ENCODE measurements at regions not wholly inside any gene's neighbourhood (a gene's known extent, or its start where the extent isn't known, plus 50 kb on each side); places are given as distances from the start of the nearest gene placed in this dataset.

DNA sequence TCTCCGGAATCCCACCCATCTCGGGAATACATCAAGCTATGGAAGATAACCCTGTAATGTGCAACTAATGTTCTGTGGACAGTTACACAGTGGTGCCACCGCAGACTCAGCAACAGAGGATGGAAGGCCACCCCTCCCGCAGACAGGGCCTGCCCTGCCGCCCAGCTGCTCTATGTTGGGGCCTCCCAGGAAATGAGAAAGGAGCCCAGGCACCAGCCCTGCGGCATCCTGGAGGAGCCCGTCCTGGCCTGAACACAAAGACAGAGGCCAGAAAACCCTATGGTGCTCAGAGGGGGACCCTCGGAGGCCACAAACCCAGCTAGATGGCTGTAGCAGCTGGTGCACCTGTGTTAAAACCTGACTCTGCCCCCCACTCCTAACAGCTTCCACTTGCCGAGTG is 216.1 kb upstream of the RPL38 start:
- DNase-seq (ENCODE audit: low read depth), result no peak

DNA sequence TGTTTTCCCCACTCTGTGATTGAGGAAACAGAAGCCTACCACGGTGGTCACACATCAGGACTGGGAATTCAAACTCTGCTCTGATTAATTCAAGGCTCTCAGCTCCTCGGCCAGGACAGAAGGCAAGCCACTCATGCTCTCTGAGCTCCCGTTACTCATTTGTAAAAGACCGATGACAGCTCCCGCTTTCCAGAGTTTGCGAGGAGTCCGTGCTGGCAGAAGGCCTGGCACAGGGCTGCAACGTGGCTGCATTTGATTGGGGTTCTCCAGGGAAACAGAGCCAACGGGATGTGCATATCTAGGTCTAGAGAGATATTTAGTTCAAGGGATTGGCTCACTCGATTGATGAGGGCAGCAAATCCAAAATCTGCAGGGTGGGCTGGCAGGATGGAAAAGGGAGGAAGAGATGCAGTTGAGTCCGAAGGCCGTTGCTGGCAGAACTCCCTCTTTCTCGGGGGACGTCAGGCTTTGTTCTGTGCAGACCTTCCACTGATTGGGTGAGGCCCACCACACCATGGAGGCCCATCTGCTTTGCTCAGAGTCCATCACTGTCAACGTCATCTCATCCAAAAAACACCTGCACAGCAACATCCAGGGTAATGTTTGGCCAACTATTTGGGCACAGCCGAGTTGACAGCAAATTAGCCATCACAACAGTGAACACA is 215.5 kb upstream of the RPL38 start:
- DNase-seq (ENCODE audit: low read depth), result no peak

DNA sequence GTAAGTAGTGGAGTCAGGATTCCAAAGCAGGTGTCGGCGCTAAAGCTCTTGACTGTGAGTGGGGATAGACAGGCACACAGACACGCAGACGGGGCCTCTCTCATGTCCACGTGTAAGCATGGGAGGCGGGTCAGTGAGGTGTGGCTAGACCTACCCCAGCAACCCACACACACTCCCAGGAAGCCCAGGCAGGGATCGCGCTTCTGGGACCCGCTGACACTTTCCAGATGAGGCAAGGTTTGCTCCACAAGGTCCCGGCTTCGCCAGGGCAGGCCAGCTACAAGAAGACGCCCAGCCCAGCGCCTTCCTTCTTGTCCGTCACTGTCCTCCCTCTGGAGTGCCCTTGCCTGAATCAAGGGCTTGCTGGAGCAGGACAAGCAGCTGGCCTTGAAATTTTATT is 213.8 kb upstream of the RPL38 start:
- DNase-seq (ENCODE audit: low read depth), result no peak

GRCh38 chr17:73990290-73990689 is 213.2 kb upstream of the RPL38 start:
- DNase-seq (ENCODE audit: low read depth), result no peak

GRCh38 chr17:73991260-73991659 is 212.2 kb upstream of the RPL38 start:
- no peak for DNase-seq (ENCODE audit: low read depth)

DNA sequence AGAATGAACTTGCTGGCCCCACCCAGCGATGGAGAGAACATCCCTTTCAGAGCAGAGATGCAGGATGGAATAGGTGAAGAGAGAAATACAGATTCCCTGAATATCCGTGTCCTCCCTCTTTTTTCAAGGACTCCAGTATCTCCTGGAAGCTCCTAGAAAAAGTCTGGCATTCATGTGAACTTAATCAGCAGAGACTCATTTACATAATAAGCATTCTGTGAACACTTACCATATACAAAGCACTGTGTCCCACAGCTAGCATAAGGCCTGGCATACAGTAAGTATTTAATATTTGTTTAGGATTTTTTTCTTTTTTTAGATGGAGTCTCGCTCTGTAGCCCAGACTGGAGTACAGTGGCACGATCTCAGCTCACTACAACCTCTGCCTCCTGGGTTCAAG is 208.5 kb upstream of the RPL38 start:
- no peak for DNase-seq (ENCODE audit: low read depth)

GRCh38 chr17:73997059-73997458 is 206.4 kb upstream of the RPL38 start:
- DNase-seq (ENCODE audit: low read depth), result no peak

DNA sequence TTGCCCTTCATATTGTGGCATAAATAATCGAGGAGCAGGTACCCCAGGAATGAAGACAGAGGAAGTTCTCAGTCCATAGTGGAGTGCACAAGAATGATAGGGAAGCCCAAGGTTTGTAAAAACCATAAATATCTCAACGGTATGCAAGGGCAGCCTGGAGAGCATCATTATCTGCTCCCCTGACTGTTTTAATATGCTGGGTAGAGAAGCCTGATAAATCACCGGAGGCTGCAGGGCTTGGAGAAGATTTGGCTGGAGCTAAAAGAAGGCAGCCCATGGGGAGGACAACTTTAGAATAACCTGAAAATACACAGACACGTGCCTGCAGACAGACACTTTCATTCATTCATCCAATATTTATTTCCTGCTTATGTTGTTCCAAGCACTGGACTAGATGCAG is 205.2 kb upstream of the RPL38 start:
- no peak for DNase-seq (ENCODE audit: low read depth)

GRCh38 chr17:73998653-73999645 is 204.5 kb upstream of the RPL38 start:
- DNase-seq (ENCODE audit: low read depth), result peak; percentile 44

- DNase-seq (ENCODE audit: low read depth), result no peak
These were observed 202.3 kb upstream of the RPL38 start for GRCh38 chr17:74001145-74001544.

- DNase-seq (ENCODE audit: low read depth), result no peak
These were observed 201.2 kb upstream of the RPL38 start for GRCh38 chr17:74002241-74002640.

GRCh38 chr17:74004056-74004455 is 199.4 kb upstream of the RPL38 start:
- DNase-seq (ENCODE audit: low read depth), result no peak

- DNase-seq (ENCODE audit: low read depth), result no peak
These were observed 197.7 kb upstream of the RPL38 start for GRCh38 chr17:74005790-74006189.

- no peak for DNase-seq (ENCODE audit: low read depth)
These were observed 197.1 kb upstream of the RPL38 start for GRCh38 chr17:74006371-74006770.

DNA sequence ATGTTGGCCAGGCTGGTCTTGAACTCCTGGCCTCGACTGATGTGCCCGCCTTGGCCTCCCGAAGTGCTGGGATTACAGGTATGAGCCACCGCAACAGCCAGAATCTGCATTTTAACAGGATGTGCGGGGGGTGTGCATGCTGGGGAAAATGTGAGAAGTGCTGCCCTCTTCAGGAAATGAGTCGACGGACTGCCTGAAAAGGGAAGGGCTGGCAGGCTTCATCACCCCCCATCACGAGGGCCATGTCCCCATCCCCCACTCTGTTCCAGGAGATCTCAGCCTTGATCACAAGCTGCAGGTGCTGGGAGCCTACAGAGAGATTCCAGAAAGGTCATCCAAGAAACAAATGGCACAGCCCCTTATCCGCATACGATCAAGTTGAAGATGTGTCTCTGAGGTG is 195.3 kb upstream of the RPL38 start:
- DNase-seq (ENCODE audit: low read depth), result no peak

DNA sequence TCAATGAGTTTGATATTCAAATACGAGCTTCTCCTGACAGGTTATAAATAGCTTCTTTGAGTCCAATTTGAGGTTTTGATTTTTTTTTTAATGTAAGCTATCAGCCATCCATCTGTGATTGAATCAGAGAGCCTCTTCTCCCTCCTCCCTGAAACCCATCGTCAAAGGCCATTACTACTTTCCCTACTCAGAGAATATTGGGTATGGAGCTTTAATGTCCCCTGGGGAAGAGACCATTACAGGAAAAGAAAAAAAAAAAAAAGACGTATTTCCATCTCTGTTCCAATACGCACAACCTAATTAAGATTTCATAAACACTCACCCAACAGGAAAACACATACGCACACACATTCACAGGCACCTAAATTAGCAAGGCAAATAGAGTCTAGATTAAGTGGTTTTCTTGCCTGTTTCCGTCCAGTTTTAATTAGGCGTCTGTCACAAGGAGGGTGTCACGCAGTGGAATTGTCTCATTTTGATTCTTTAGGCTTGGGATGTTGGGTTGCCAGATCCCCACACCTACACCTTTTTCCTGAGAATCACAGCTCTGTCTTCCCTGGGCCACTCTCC is 194.3 kb upstream of the RPL38 start:
- DNase-seq (ENCODE audit: low read depth), result no peak

- no peak for DNase-seq (ENCODE audit: low read depth)
These were observed 192.6 kb upstream of the RPL38 start for GRCh38 chr17:74010903-74011302.

DNA sequence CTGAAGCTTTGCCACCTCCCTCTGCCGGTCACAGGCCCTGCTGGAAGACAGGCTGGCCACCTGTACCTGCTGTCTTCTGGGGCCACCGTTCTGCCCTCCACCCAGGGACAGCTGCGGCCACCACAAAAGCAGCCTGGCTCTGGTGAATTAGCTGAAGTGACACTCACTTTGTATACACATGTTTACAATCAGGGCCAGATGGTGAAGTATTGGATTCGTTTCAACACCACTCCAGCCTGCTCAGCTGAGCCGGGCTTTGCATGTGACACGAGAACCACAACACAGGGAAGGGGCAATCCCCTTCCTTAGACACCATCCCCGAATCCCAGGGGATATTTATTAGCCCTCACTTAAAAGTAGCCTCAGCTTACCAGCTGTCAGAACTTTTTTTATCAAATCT is 191.5 kb upstream of the RPL38 start:
- DNase-seq (ENCODE audit: low read depth), result no peak

DNA sequence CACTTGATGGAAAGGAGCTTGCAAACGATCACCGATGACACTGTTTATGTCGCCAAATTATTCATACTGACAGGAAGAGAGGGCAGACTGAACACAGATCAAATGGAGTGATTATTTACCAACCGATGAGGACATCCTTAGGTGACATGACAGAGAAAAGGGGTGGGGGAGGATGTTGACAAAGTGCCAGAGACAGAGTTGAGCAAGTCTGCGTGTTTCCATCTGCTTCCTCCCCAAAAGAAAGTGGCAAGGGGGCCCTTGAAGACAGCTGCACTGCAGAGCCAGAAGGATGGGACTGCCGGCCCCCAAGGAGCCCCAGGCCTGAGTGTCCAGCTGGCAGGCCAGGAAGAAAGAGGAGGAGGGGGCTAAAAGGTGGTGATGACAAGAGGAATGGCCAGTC is 191.0 kb upstream of the RPL38 start:
- DNase-seq (ENCODE audit: low read depth), result no peak

GRCh38 chr17:74015316-74015715 is 188.2 kb upstream of the RPL38 start:
- no peak for DNase-seq (ENCODE audit: low read depth)

DNA sequence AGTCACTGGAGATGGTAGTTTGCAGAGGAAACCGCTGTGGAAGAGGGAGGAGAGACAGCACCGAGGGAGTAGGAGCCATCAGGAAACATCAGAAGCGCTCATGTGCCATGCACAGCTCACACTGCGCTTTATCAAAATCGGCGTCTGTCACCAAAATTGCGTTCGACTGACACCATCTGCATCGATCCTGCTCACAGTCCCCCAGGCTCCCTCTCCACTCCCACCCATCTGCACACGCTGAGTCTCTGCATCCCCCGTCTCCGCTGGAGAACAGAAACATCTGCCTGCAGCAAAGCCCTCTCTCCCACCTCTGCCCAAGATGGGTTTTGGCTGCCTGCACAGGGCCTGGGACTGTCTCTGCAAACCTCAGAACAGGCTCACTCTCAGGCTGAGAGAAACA is 187.5 kb upstream of the RPL38 start:
- DNase-seq (ENCODE audit: low read depth), result no peak

- no peak for DNase-seq (ENCODE audit: low read depth)
These were observed 187.0 kb upstream of the RPL38 start for GRCh38 chr17:74016461-74016860.

DNA sequence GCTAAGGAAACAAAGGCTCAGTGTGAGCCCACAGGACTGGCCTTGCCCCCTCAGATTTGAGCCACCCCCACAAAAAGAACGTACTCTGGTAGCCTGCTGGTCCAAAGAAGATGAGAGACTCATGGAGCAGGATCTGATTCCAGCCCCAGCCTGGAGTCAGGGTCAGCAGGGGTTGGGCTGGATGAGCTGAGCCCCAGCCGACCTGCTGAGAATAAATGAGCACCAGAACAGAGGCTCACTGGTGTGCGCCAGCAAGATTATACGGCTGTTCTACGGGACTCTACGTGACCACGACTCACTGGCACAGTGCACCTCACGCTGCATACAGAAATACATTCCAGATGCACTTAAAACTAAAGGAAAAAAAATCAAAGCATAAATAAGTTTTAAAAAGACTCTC is 186.0 kb upstream of the RPL38 start:
- DNase-seq (ENCODE audit: low read depth), result no peak

Measured in stimulated activated CD8-positive, alpha-beta memory T cell treated with anti-CD3 and anti-CD28 coated beads, Interleukin-4, amount 100 ng/mL, for 24 hours (primary cell).